Pancreas (tissue), 10 donors: ENCODE measurements at regions not wholly inside any gene's neighbourhood (a gene's known extent, or its start where the extent isn't known, plus 50 kb on each side); places are given as distances from the start of the nearest gene placed in this dataset.

Experiments
- ATAC-seq, 4 donors: fragments of 200-7000 bp; cut with Tn5 transposase; one replicate each; pipeline versions ENCODE4 v1.8.0 to v1.9.1; 2020; ENCODE audit warnings: mild to moderate bottlenecking in 4 of 4, moderate library complexity in 4 of 4
- DNase-seq, 6 donors: peaks; one replicate each; pipeline ENCODE4 v3.0.0-alpha.2; 2020
- FAIRE-seq: peaks from 2 replicates; lab custom pipeline; 2012; peaks lifted over from hg19 to GRCh38; lab: Jason Lieb, UNC
- H3K27ac ChIP-seq, 4 donors: fragments of 200-600 bp; sonication (generic); 1 replicate in 3 of 4; 2 replicates in 1 of 4; pipeline versions ENCODE4 v1.5.0 to v1.8.0; 2020
- H3K27me3 ChIP-seq, 4 donors: fragments of 200-600 bp; one replicate each; pipeline ENCODE4 v1.8.0; 2021
- H3K36me3 ChIP-seq, 3 donors: fragments of 200-600 bp; sonication (generic) in 1 of 3; one replicate each; pipeline versions ENCODE4 v1.5.0 to v1.8.0; 2020 to 2021
- H3K4me1 ChIP-seq, 3 donors: fragments of 200-600 bp; one replicate each; pipeline ENCODE4 v1.8.0; 2021
- H3K4me3 ChIP-seq, 4 donors: fragments of 200-600 bp; sonication (generic) in 2 of 4; one replicate each; pipeline versions ENCODE4 v1.5.0 to v1.8.0; 2020 to 2021
- H3K9me3 ChIP-seq, 4 donors: fragments of 200-600 bp; one replicate each; pipeline ENCODE4 v1.8.0; 2021
- WGBS, 2 donors: extraction: QIAGEN DNeasy Blood & Tissue Kit; methylation state at CpG; one replicate each; pipeline ENCODE4 v1.1.7; 2013; 5-methylcytosine and 5-hydroxymethylcytosine counted together
- intact Hi-C, 3 donors: fragments of 100-400 bp; cut with DNase I; formaldehyde crosslinking; loops; one replicate each; pipeline versions ENCODE4 v1.11.1 to v1.14.2; 2022
- TF ChIP-seq, protein P1 (sequence below), 4 donors: fragments of 200-600 bp; sonication (generic) in 3 of 4; IDR thresholded peaks; one replicate each; pipeline versions ENCODE4 v1.5.0 to v1.8.0; 2021; ENCODE audit warnings: antibody characterized with exemption in 4 of 4
- donor health status: healthy with polysubstance abuse.
- donor health status: DM: no; HTN: no; CAD: no; lungs with moderate emphysema.
- donor health status: DM: no; HTN: no; CAD: no.
- donor health status: control.
- donor health status: control.
- donor health status: Bipolar disorder and iron deficiency.
- donor health status: DM: yes; HTN: yes; CAD: no.
- donor health status: DM: no; HTN: no; CAD: no.
- donor health status: DM: no; HTN: no; CAD: no.
- donor health status: DM: yes; HTN: yes; CAD: no.

DNA sequence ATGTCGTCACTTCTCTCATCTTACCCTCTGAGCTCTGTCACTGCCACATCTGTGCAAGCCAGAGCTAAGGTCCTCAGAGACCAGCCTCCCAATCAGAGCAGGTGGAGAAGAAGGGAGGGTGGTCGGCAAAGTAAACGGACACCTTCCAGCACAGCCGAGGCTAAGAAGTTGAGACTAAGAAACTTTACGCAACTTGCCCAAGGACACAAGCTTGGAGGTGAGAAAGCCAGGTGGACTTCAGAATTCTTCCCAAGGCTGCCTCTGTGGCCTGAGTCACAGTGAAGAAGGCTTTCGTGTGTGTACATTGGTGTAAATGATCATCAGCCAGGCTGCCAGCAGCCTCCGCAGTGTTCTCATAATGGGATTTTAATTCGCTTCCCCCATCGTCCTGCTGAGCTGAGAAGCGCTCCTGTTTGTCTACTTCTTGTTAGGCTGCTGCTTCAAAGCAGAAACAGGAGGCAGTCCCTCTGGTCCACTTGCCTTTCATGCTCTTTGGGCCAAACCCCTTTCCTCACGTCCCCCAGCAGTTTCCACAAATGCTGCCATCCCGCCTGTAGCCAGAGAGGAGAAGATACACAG lies 125.0 kb upstream of the RPL38 start:
- FAIRE-seq (no peak), ATAC-seq (no peak), DNase-seq (no peak)
- WGBS, 2 donors: 38 to 40% methylated on average over 12 of the region's 12 CpGs
- intact Hi-C loops: no loop called here
- TF ChIP-seq, protein P1, sequence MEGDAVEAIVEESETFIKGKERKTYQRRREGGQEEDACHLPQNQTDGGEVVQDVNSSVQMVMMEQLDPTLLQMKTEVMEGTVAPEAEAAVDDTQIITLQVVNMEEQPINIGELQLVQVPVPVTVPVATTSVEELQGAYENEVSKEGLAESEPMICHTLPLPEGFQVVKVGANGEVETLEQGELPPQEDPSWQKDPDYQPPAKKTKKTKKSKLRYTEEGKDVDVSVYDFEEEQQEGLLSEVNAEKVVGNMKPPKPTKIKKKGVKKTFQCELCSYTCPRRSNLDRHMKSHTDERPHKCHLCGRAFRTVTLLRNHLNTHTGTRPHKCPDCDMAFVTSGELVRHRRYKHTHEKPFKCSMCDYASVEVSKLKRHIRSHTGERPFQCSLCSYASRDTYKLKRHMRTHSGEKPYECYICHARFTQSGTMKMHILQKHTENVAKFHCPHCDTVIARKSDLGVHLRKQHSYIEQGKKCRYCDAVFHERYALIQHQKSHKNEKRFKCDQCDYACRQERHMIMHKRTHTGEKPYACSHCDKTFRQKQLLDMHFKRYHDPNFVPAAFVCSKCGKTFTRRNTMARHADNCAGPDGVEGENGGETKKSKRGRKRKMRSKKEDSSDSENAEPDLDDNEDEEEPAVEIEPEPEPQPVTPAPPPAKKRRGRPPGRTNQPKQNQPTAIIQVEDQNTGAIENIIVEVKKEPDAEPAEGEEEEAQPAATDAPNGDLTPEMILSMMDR (IDR thresholded peaks at IDR 0.05): no peak
- Histone ChIP-seq H3K4me1 (no peaks in the 10 kb centered on the region), H3K9me3 (no peaks in the 10 kb centered on the region), H3K27ac (no peak overlapping the region), H3K36me3 (no peaks in the 10 kb centered on the region), H3K27me3 (no peaks in the 10 kb centered on the region), H3K4me3 (no peak overlapping the region)

DNA sequence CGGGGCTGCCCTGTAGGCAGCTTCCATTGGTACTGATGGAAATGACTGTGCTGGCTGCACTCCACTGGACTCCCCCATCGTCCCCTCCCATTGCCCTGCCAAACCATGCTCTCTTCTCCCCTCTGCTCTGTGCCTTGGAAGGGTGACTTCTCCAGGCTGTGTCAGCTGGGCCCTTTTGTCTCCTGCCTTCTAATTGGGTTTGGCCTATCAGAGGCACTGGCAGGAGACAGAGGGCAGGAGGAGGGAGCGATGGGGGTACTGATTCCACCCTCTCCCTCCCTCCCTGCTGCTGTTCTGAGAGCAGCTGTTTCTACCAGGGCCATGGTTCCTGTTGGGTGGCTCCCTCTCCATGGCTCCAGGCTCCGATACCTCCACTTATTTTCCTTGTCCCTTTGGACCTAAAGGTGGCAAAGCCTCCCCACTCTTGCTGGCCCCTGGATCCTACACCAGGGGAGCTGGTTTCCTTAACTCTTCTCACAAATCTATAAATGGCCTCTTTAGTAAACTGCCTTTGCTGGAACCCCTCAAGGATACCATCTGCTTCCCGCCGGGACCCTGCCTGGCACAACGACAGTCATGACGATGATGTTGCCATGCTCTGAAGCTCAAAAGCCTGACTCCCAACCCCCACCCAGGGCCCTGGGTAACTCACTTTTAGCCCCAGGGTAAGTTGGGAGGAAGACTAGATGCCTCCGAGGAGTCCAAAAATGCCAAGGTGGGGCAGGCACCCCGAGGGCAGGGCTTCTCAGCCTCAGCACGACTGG lies 123.8 kb upstream of the RPL38 start:
- TF ChIP-seq, protein P1 (IDR thresholded peaks at IDR 0.05): no peak
- Histone ChIP-seq H3K36me3 (no peaks in the 10 kb centered on the region), H3K27me3 (no peaks in the 10 kb centered on the region), H3K4me3 (no peak overlapping the region), H3K27ac (no peak overlapping the region), H3K4me1 (no peaks in the 10 kb centered on the region), H3K9me3 (no peaks in the 10 kb centered on the region)
- intact Hi-C loops: no loop called here
- FAIRE-seq (no peak), DNase-seq (no peak), ATAC-seq (no peak)
- 70 to 82% methylated on average over 11 of the region's 11 CpGs for WGBS, 2 donors

DNA sequence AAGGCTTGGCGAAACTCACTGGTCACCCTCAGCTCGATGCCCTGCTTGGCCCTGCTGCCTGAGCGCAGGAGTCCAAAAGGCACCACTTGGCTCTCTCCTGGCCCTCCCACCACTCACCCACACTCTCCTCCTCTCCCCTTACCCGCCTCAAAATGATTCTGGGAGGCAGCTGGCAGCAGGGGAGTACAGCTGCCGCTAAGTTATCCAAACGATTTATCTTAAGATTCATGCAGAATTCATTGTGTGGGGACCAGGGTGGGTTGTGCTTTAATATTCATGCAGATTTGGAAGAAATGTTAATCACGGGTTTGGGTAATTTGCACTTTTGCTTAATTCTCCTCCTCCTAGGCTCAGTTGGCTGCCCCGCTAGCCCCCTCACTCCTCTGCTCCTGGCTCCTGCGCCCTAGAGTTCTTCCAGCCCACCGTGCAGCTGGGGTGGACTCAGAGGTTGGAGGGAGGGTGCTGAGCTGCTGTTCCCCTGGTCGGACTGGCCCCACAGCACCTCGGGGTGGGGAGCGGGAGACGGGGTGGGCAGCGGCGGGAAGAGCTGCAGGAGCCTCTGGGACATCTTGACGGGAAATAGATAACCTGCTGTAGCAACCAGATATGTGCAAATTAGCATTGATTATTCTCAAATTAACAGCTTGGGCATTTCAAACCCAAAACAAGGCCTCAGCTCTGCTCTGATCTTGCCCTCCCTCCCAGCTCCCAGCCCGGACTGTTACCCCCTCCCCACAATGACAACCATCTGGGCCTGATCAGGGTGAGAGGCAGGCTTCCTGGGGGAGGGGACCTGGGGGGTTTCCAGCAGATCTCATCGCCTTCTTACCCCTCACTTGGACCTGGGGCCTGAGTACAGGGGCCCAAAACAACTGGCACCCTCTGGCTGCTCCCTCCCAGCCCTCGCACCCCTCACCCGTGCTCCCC lies 122.6 kb upstream of the RPL38 start:
- DNase-seq (no peak), ATAC-seq (no peak), FAIRE-seq (no peak)
- TF ChIP-seq, protein P1 (IDR thresholded peaks at IDR 0.05): no peak
- no peaks in the 10 kb centered on the region for H3K4me1 ChIP-seq
- H3K27ac ChIP-seq: no peak overlapping the region
- 33 to 44% methylated on average over 21 of the region's 21 CpGs for WGBS, 2 donors
- no peak overlapping the region for H3K4me3 ChIP-seq
- H3K27me3 ChIP-seq: no peaks in the 10 kb centered on the region
- intact Hi-C loops: no loop called here
- no peaks in the 10 kb centered on the region for H3K9me3 ChIP-seq
- no peaks in the 10 kb centered on the region for H3K36me3 ChIP-seq

DNA sequence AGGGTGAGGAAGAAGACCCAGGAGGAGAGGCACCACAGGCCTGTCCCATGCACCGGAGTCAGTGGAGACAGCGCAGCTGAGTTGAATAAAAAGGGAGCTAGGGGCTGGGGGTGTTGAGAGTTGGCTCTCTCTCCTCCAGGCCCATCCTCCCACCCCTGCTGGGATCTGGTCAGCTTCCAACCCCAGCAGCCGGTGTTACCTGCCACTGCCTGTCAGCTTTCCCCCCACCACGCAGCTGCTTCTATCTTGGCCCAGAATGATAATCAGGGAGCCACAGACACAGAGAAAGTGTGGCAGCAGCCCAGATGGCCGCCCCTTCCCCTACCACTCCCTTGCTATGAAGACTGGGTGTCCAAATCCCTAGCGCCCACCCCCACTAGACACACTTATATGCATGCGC lies 120.6 kb upstream of the RPL38 start:
- H3K4me1 ChIP-seq: no peaks in the 10 kb centered on the region
- TF ChIP-seq, protein P1 (IDR thresholded peaks at IDR 0.05): no peak
- H3K4me3 ChIP-seq: no peak overlapping the region
- WGBS, 2 donors: 65 to 73% methylated on average over 7 of the region's 7 CpGs
- H3K27me3 ChIP-seq: no peaks in the 10 kb centered on the region
- FAIRE-seq (no peak), ATAC-seq (no peak), DNase-seq (no peak)
- no peaks in the 10 kb centered on the region for H3K36me3 ChIP-seq
- H3K27ac ChIP-seq: no peak overlapping the region
- no peaks in the 10 kb centered on the region for H3K9me3 ChIP-seq
- intact Hi-C loops: no loop called here
